Endodermal cell (in vitro differentiated cells): ENCODE measurements at regions not wholly inside any gene's neighbourhood (a gene's known extent, or its start where the extent isn't known, plus 50 kb on each side); places are given as distances from the start of the nearest gene placed in this dataset.

ENCODE experiments used
- DNase-seq: peaks from one replicate; pipeline ENCODE4 v3.0.0-alpha.2; 2017
- H3K27ac ChIP-seq: 2 replicates; pipeline ENCODE4 v1.5.1; 2013; ENCODE audit warnings: mild to moderate bottlenecking, low read depth, low read length, moderate library complexity
- H3K27me3 ChIP-seq: 2 replicates; pipeline ENCODE4 v1.6.1; 2013; ENCODE audit warnings: mild to moderate bottlenecking, low read length, moderate library complexity; ENCODE audit not compliant: insufficient read depth, control insufficient read depth, poor library complexity, severe bottlenecking
- H3K36me3 ChIP-seq: 2 replicates; pipeline ENCODE4 v1.7.0; 2013; ENCODE audit warnings: mild to moderate bottlenecking, low read length, moderate library complexity; ENCODE audit not compliant: control insufficient read depth, insufficient read depth
- H3K4me1 ChIP-seq: one replicate; pipeline ENCODE4 v1.7.0; 2013; ENCODE audit warnings: low read length; ENCODE audit not compliant: control insufficient read depth, insufficient read depth
- H3K4me3 ChIP-seq: 2 replicates; pipeline ENCODE4 v1.5.1; 2013; ENCODE audit warnings: mild to moderate bottlenecking, low read length, moderate library complexity
- H3K9ac ChIP-seq: 2 replicates; pipeline ENCODE4 v1.6.1; 2013; ENCODE audit warnings: mild to moderate bottlenecking, low read length, moderate library complexity; ENCODE audit not compliant: poor library complexity, severe bottlenecking; ENCODE audit errors: extremely low read depth
- H3K9me3 ChIP-seq: 2 replicates; pipeline ENCODE4 v1.6.1; 2013; ENCODE audit warnings: mild to moderate bottlenecking, low read length, moderate library complexity; ENCODE audit not compliant: control insufficient read depth
- H3K27ac Mint-ChIP-seq: 2 replicates; pipeline ENCODE4 v1.8.0; 2020; ENCODE audit warnings: mixed read lengths
- H3K27me3 Mint-ChIP-seq: 2 replicates; pipeline ENCODE4 v1.8.0; 2021; ENCODE audit warnings: mild to moderate bottlenecking, mixed read lengths; ENCODE audit not compliant: insufficient read depth
- H3K36me3 Mint-ChIP-seq: 2 replicates; pipeline ENCODE4 v1.8.0; 2020; ENCODE audit warnings: low read depth, mixed read lengths
- H3K4me1 Mint-ChIP-seq: 2 replicates; pipeline ENCODE4 v1.8.0; 2020; ENCODE audit warnings: mixed read lengths
- H3K4me3 Mint-ChIP-seq: 2 replicates; pipeline ENCODE4 v1.8.0; 2020; ENCODE audit warnings: mild to moderate bottlenecking, moderate library complexity, mixed read lengths
- H3K9me3 Mint-ChIP-seq: 2 replicates; pipeline ENCODE4 v1.8.0; 2020; ENCODE audit warnings: mild to moderate bottlenecking, mixed read lengths
- WGBS, 2 experiments: methylation state at CpG; one replicate each; pipeline versions ENCODE4 v1.1.5 to v1.1.7; 2013; ENCODE audit warnings: missing lambda C conversion rate in 2 of 2, mixed read lengths in 1 of 2; ENCODE audit not compliant: insufficient coverage in 1 of 2, insufficient read length in 1 of 2; 5-methylcytosine and 5-hydroxymethylcytosine counted together
- TF ChIP-seq, protein P1 (sequence below): fragments of 200-600 bp; sonication (generic); conservative IDR thresholded peaks from 2 replicates; pipeline ENCODE4 v1.5.0; 2021; ENCODE audit warnings: antibody characterized with exemption, mild to moderate bottlenecking

DNA sequence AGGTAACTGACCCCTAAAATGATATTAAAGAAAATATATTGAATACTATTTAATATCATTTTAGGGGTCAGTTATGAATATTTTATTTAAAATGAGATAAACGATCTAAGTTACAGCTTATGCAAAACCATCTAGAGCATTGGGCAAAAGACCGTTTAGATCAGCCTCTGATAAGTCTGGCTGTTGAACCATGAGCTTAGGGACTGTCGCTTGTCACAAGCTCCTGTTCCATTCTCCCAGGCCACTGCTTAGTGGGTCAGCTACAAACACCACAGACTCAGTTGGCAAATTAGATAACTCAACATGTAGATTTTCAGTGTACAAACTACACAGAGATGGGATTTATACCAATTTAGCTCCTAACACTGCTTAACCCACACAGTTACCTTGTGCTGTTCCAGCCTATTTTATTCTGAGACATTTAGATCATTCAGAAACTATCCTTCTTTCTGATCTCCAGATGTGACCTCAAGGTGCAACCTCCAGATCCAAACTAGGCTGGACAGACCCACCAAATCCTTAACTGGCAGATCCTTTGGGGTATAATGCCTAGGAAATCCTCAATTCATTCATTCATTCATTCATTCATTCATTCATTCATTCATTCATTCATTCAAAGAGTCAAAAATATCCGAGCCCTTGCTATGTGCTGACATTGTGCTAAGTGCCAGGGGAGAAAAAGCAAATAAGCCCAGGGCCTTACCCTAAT, 82.8 kb downstream of the HRH4 start:
- Histone ChIP-seq H3K9me3 (no peaks in the 10 kb centered on the region), H3K4me3 (no peak overlapping the region), H3K9ac (no peak overlapping the region), H3K36me3 (no peaks in the 10 kb centered on the region), H3K4me1 (no peaks in the 10 kb centered on the region), H3K27ac (no peak overlapping the region), H3K27me3 (no peaks in the 10 kb centered on the region)
- H3K36me3 Mint-ChIP-seq: no peaks in the 10 kb centered on the region
- no peaks in the 10 kb centered on the region for H3K27me3 Mint-ChIP-seq
- no peak for DNase-seq
- TF ChIP-seq, protein P1, sequence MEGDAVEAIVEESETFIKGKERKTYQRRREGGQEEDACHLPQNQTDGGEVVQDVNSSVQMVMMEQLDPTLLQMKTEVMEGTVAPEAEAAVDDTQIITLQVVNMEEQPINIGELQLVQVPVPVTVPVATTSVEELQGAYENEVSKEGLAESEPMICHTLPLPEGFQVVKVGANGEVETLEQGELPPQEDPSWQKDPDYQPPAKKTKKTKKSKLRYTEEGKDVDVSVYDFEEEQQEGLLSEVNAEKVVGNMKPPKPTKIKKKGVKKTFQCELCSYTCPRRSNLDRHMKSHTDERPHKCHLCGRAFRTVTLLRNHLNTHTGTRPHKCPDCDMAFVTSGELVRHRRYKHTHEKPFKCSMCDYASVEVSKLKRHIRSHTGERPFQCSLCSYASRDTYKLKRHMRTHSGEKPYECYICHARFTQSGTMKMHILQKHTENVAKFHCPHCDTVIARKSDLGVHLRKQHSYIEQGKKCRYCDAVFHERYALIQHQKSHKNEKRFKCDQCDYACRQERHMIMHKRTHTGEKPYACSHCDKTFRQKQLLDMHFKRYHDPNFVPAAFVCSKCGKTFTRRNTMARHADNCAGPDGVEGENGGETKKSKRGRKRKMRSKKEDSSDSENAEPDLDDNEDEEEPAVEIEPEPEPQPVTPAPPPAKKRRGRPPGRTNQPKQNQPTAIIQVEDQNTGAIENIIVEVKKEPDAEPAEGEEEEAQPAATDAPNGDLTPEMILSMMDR: no peak
- no peak overlapping the region for H3K27ac Mint-ChIP-seq
- H3K9me3 Mint-ChIP-seq: no peaks in the 10 kb centered on the region
- no peak overlapping the region for H3K4me3 Mint-ChIP-seq
- H3K4me1 Mint-ChIP-seq: peaks cover 7% of the 10 kb centered on the region
- 84 to 93% methylated on average over 3 to 4 of the region's 4 CpGs for WGBS, 2 experiments

DNA sequence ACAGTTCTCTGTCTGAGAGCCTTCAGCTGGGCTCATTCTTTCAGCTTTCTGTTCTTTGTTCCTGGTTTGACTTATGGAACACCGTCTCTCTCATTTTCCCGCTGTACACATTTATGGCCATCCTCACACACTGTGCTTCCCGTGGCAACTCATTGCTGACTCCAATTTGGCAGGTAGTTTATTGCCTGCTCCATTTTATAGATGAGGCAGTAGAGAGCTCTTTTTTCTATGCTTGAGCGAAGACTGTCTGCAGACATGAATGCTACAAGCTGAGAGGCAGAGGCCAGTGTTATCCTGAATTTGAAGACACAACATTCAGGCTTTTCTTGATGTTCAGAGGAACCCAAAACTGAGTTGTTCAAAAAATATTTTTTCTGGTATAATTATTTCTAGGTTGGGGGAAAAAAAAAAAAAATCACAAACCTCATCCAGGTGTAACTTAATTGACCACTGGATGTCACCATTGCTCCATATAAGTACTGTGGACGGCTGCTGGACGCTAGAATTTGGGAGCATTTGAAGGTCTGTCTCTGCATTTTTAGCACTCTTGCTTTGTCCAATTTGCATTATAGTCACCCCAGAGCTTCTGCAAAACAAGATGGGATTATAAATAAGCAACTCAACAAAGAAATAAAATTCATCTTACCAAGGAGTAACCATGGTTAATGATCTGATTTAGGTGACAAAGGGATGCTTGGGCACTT, 83.5 kb downstream of the HRH4 start:
- H3K27ac ChIP-seq: no peak overlapping the region
- DNase-seq: no peak
- no peaks in the 10 kb centered on the region for H3K9me3 ChIP-seq
- H3K27me3 Mint-ChIP-seq: no peaks in the 10 kb centered on the region
- H3K27ac Mint-ChIP-seq: no peak overlapping the region
- no peak overlapping the region for H3K4me3 Mint-ChIP-seq
- H3K9me3 Mint-ChIP-seq: no peaks in the 10 kb centered on the region
- TF ChIP-seq, protein P1: peak; percentile 85
- no peak overlapping the region for H3K4me3 ChIP-seq
- 50 to 53% methylated on average over 6 of the region's 6 CpGs for WGBS, 2 experiments
- H3K4me1 Mint-ChIP-seq: peaks cover 1% of the 10 kb centered on the region
- H3K9ac ChIP-seq: no peak overlapping the region
- no peaks in the 10 kb centered on the region for H3K27me3 ChIP-seq
- no peaks in the 10 kb centered on the region for H3K36me3 Mint-ChIP-seq
- H3K4me1 ChIP-seq: no peaks in the 10 kb centered on the region
- no peaks in the 10 kb centered on the region for H3K36me3 ChIP-seq

DNA sequence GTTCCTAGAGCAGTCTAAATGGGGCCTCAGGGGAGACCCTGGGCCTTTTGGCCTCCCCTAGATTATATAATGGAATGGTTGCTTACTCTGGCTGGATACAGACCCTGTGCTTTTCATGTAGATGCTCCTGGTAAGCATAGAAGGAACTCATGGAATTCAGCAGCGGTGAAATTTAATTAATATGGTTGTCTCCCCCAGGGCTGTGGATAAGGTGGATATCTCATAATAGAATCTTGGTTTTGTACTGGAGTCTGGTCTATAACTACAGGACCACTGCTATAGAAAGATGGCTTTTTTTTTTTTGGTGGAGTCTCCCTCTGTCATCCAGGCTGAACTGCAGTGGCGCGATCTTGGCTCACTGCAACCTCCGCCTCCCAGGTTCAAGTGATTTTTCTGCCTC, 84.5 kb downstream of the HRH4 start:
- H3K27ac Mint-ChIP-seq: no peak overlapping the region
- no peaks in the 10 kb centered on the region for H3K27me3 Mint-ChIP-seq
- H3K4me3 Mint-ChIP-seq: no peak overlapping the region
- no peak overlapping the region for H3K27ac ChIP-seq
- no peaks in the 10 kb centered on the region for H3K27me3 ChIP-seq
- no peaks in the 10 kb centered on the region for H3K9me3 ChIP-seq
- no peaks in the 10 kb centered on the region for H3K4me1 Mint-ChIP-seq
- no peak overlapping the region for H3K4me3 ChIP-seq
- DNase-seq: no peak
- H3K4me1 ChIP-seq: no peaks in the 10 kb centered on the region
- no peaks in the 10 kb centered on the region for H3K36me3 ChIP-seq
- WGBS, 2 experiments: 70 to 100% methylated on average over 1 to 4 of the region's 4 CpGs
- H3K9ac ChIP-seq: no peak overlapping the region
- H3K36me3 Mint-ChIP-seq: no peaks in the 10 kb centered on the region
- TF ChIP-seq, protein P1: no peak
- no peaks in the 10 kb centered on the region for H3K9me3 Mint-ChIP-seq
